CD8-positive, alpha-beta memory T cell (primary cell): ENCODE measurements at regions not wholly inside any gene's neighbourhood (a gene's known extent, or its start where the extent isn't known, plus 50 kb on each side); places are given as distances from the start of the nearest gene placed in this dataset.

Experiments
- CTCF ChIA-PET: fragments of 350-600 bp; sonication (Branson Sonifier 250); formaldehyde crosslinking; loops from one replicate; lab custom pipeline; 2021; ENCODE audit warnings: antibody characterized with exemption; lab: Charles Lee
- POLR2A ChIA-PET: fragments of 350-600 bp; sonication (Branson Sonifier 250); formaldehyde crosslinking; loops from one replicate; lab custom pipeline; 2021; ENCODE audit warnings: antibody characterized with exemption; lab: Charles Lee
- DNase-seq, 5 donors: peaks; one replicate each; pipeline versions ENCODE4 v3.0.0 to v3.0.0-alpha.2; 2020 to 2022; ENCODE audit warnings: mixed read lengths in 1 of 5
- H3K27ac ChIP-seq: one replicate; pipeline ENCODE4 v1.7.0; 2013; ENCODE audit warnings: low read depth, mild to moderate bottlenecking, low read length, moderate library complexity
- H3K27me3 ChIP-seq: 2 replicates; pipeline ENCODE4 v1.7.0; 2013; ENCODE audit warnings: low read length, mild to moderate bottlenecking; ENCODE audit not compliant: insufficient read depth, poor library complexity, severe bottlenecking
- H3K36me3 ChIP-seq: 2 replicates; pipeline ENCODE4 v1.7.0; 2013; ENCODE audit warnings: mild to moderate bottlenecking, low read length, moderate library complexity; ENCODE audit not compliant: insufficient read depth
- H3K4me1 ChIP-seq: 2 replicates; pipeline ENCODE4 v1.7.0; 2013; ENCODE audit warnings: mild to moderate bottlenecking, low read length, moderate library complexity; ENCODE audit not compliant: insufficient read depth
- H3K4me3 ChIP-seq: 2 replicates; pipeline ENCODE4 v1.7.0; 2013; ENCODE audit warnings: mild to moderate bottlenecking, low read length
- H3K9me3 ChIP-seq: 2 replicates; pipeline ENCODE4 v1.7.0; 2013; ENCODE audit warnings: mild to moderate bottlenecking, low read length
- H3K27ac Mint-ChIP-seq, 8 donors: one replicate each; pipeline ENCODE4 v1.8.0; 2020 to 2021; ENCODE audit warnings: mixed read lengths in 8 of 8, mild to moderate bottlenecking in 6 of 8, inconsistent platforms in 3 of 8, moderate library complexity in 3 of 8
- H3K27me3 Mint-ChIP-seq, 2 donors: one replicate each; pipeline ENCODE4 v1.8.0; 2020 to 2021; ENCODE audit warnings: mixed read lengths in 2 of 2, mild to moderate bottlenecking in 1 of 2, moderate library complexity in 1 of 2
- H3K36me3 Mint-ChIP-seq, 3 donors: one replicate each; pipeline ENCODE4 v1.8.0; 2020 to 2021; ENCODE audit warnings: mixed read lengths in 3 of 3, inconsistent platforms in 1 of 3, mild to moderate bottlenecking in 1 of 3
- H3K4me1 Mint-ChIP-seq, 3 donors: one replicate each; pipeline ENCODE4 v1.8.0; 2020 to 2021; ENCODE audit warnings: mixed read lengths in 3 of 3, inconsistent platforms in 1 of 3, mild to moderate bottlenecking in 1 of 3
- H3K4me3 Mint-ChIP-seq, 7 donors: one replicate each; pipeline ENCODE4 v1.8.0; 2020 to 2021; ENCODE audit warnings: mixed read lengths in 7 of 7, mild to moderate bottlenecking in 6 of 7, moderate library complexity in 4 of 7, inconsistent platforms in 2 of 7
- H3K9me3 Mint-ChIP-seq, 5 donors: one replicate each; pipeline ENCODE4 v1.8.0; 2020 to 2022; ENCODE audit warnings: mixed read lengths in 5 of 5, mild to moderate bottlenecking in 3 of 5, moderate library complexity in 2 of 5, inconsistent platforms in 1 of 5

DNA sequence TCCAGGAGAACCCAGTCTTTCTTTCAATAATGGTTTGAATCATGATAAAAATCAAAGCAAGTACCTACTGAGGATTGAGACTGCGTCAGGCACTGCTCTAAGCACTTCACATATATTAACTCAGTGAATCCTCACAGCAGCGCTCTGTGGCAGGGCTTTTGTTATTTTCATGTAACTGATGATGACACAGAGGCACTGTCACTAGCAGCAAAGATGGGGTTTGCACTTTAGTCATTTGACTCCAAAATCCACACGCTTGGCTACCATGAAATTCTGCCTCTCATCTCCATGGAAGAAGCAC lies 98.8 kb upstream of the GSC start:
- Histone ChIP-seq H3K4me1 (no peaks in the 10 kb centered on the region), H3K4me3 (no peak overlapping the region), H3K27ac (no peak overlapping the region), H3K27me3 (no peaks in the 10 kb centered on the region), H3K9me3 (no peaks in the 10 kb centered on the region), H3K36me3 (no peaks in the 10 kb centered on the region)
- no peaks in the 10 kb centered on the region for H3K36me3 Mint-ChIP-seq
- H3K27ac Mint-ChIP-seq = no peak overlapping the region
- no peak overlapping the region for H3K4me3 Mint-ChIP-seq
- ChIA-PET POLR2A (no interaction called here), CTCF (no interaction called here)
- no peaks in the 10 kb centered on the region for H3K4me1 Mint-ChIP-seq
- no peak for DNase-seq
- peaks cover 0 to 5% (median 0%) of the 10 kb centered on the region in 5 donors for H3K9me3 Mint-ChIP-seq
- H3K27me3 Mint-ChIP-seq = peaks cover 12 to 33% of the 10 kb centered on the region in 2 donors

- H3K36me3 ChIP-seq = no peaks in the 10 kb centered on the region
- H3K4me1 ChIP-seq = no peaks in the 10 kb centered on the region
- H3K27me3 ChIP-seq = no peaks in the 10 kb centered on the region
- ChIA-PET POLR2A (no interaction called here), CTCF (no interaction called here)
- no peak overlapping the region for H3K4me3 ChIP-seq
- Mint-ChIP-seq H3K4me3 (no peak overlapping the region), H3K27ac (peak overlapping the region in 1 of 8 donors; percentile 32), H3K27me3 (peaks cover 12 to 33% of the 10 kb centered on the region in 2 donors), H3K4me1 (no peaks in the 10 kb centered on the region), H3K36me3 (no peaks in the 10 kb centered on the region), H3K9me3 (peaks cover 0 to 5% (median 0%) of the 10 kb centered on the region in 5 donors)
- H3K27ac ChIP-seq = no peak overlapping the region
- no peaks in the 10 kb centered on the region for H3K9me3 ChIP-seq
- DNase-seq = no peak
These were observed 98.2 kb upstream of the GSC start for GRCh38 chr14:94867946-94868771.

DNA sequence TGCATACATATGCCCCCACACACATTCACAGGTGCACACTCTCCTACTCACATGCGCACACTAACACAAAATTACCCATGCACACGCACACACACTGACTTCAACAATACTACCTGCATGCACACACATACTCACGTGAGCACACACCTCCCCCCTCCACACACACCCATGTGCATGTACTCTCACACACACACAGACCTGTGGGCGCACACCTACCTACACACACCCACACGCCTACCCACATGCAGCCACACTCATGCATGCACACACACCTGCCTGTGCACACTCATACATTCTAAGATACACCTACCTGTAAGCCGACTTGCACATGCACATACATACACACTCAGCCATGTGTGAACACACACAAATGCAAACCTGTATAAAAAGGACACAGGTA lies 97.3 kb upstream of the GSC start:
- no peaks in the 10 kb centered on the region for H3K4me1 ChIP-seq
- DNase-seq = no peak
- Mint-ChIP-seq H3K4me3 (no peak overlapping the region), H3K27ac (no peak overlapping the region), H3K4me1 (no peaks in the 10 kb centered on the region), H3K9me3 (peaks cover 0 to 5% (median 0%) of the 10 kb centered on the region in 5 donors), H3K36me3 (no peaks in the 10 kb centered on the region), H3K27me3 (peaks cover 12 to 29% of the 10 kb centered on the region in 2 donors)
- H3K36me3 ChIP-seq = no peaks in the 10 kb centered on the region
- H3K4me3 ChIP-seq = no peak overlapping the region
- POLR2A ChIA-PET = no interaction called here
- no peaks in the 10 kb centered on the region for H3K27me3 ChIP-seq
- CTCF ChIA-PET = no interaction called here
- no peaks in the 10 kb centered on the region for H3K9me3 ChIP-seq
- H3K27ac ChIP-seq = no peak overlapping the region

- no peak for DNase-seq
- H3K4me3 ChIP-seq = no peak overlapping the region
- Mint-ChIP-seq H3K4me3 (peak overlapping the region in 1 of 7 donors; percentile 19), H3K9me3 (peaks cover 0 to 2% (median 0%) of the 10 kb centered on the region in 5 donors), H3K4me1 (no peaks in the 10 kb centered on the region), H3K36me3 (no peaks in the 10 kb centered on the region), H3K27ac (no peak overlapping the region), H3K27me3 (peaks cover 19 to 26% of the 10 kb centered on the region in 2 donors)
- H3K27me3 ChIP-seq = no peaks in the 10 kb centered on the region
- no peak overlapping the region for H3K27ac ChIP-seq
- H3K36me3 ChIP-seq = no peaks in the 10 kb centered on the region
- CTCF ChIA-PET = interaction anchor here (0.6 kb wide), 1 partner anchor 340 kb away, joined by 3 read pairs; no protein-coding TSS in a partner anchor
- POLR2A ChIA-PET = no interaction called here
- no peaks in the 10 kb centered on the region for H3K9me3 ChIP-seq
- H3K4me1 ChIP-seq = no peaks in the 10 kb centered on the region
These were observed 94.7 kb upstream of the GSC start for GRCh38 chr14:94864387-94865195.

DNA sequence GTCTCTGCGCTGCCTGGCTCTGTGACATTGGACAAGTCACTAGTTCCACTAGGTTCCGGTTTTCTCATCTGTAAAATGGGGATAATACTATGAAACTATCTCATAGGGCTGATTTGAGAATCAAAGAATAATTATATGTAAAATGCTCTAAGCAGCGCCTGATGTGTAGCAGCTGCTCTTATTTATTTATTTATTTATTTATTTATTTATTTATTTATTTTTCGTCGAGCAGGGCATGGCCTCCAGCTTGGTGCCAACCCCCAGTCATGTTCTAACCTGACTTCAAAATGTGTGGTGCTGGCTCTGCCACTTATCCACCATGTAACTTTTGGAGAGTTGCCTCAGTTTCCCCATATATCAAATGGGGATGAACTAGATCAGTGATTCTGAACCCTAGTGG lies 93.5 kb upstream of the GSC start:
- Histone ChIP-seq H3K9me3 (no peaks in the 10 kb centered on the region), H3K27ac (no peak overlapping the region), H3K27me3 (no peaks in the 10 kb centered on the region), H3K4me1 (no peaks in the 10 kb centered on the region), H3K4me3 (no peak overlapping the region), H3K36me3 (no peaks in the 10 kb centered on the region)
- no peak overlapping the region for H3K4me3 Mint-ChIP-seq
- no peaks in the 10 kb centered on the region for H3K4me1 Mint-ChIP-seq
- no peak overlapping the region for H3K27ac Mint-ChIP-seq
- peaks cover 19 to 23% of the 10 kb centered on the region in 2 donors for H3K27me3 Mint-ChIP-seq
- DNase-seq = no peak
- ChIA-PET POLR2A (no interaction called here), CTCF (no interaction called here)
- peaks cover 0 to 2% (median 0%) of the 10 kb centered on the region in 5 donors for H3K9me3 Mint-ChIP-seq
- no peaks in the 10 kb centered on the region for H3K36me3 Mint-ChIP-seq

DNA sequence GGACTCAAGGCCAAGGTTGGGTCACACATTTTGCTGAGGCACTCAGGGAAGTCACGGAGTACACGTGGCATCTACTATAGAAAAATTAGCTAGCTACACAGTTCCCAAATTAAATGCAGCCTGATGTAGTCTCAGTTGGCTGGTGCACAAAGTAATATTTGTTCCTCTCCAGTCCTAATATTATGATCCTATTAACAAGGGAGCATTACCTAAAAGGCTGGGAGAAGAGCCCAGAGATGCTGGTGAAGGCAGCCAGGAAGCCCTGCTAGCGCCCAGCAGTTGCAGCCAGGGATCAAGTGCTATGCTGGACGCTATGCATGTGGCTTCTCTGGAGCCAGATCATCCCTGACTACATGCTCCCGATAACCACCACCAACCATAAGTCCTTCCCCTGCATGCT lies 88.0 kb upstream of the GSC start:
- Mint-ChIP-seq H3K27me3 (peaks cover 12 to 16% of the 10 kb centered on the region in 2 donors), H3K9me3 (peaks cover 0 to 7% (median 6%) of the 10 kb centered on the region in 5 donors), H3K27ac (no peak overlapping the region), H3K36me3 (no peaks in the 10 kb centered on the region), H3K4me1 (no peaks in the 10 kb centered on the region), H3K4me3 (no peak overlapping the region)
- Histone ChIP-seq H3K27ac (no peak overlapping the region), H3K4me3 (no peak overlapping the region), H3K9me3 (no peaks in the 10 kb centered on the region), H3K36me3 (no peaks in the 10 kb centered on the region), H3K27me3 (no peaks in the 10 kb centered on the region), H3K4me1 (no peaks in the 10 kb centered on the region)
- POLR2A ChIA-PET = no interaction called here
- CTCF ChIA-PET = no interaction called here
- no peak for DNase-seq

GRCh38 chr14:94853920-94854319 lies 84.0 kb upstream of the GSC start:
- ChIA-PET CTCF (no interaction called here), POLR2A (no interaction called here)
- no peaks in the 10 kb centered on the region for H3K36me3 Mint-ChIP-seq
- H3K9me3 ChIP-seq = no peaks in the 10 kb centered on the region
- no peaks in the 10 kb centered on the region for H3K27me3 ChIP-seq
- no peak overlapping the region for H3K4me3 ChIP-seq
- no peak for DNase-seq
- H3K27ac Mint-ChIP-seq = no peak overlapping the region
- peaks cover 5 to 6% of the 10 kb centered on the region in 2 donors for H3K27me3 Mint-ChIP-seq
- no peaks in the 10 kb centered on the region for H3K4me1 ChIP-seq
- peaks cover 0 to 7% (median 6%) of the 10 kb centered on the region in 5 donors for H3K9me3 Mint-ChIP-seq
- H3K27ac ChIP-seq = no peak overlapping the region
- H3K36me3 ChIP-seq = no peaks in the 10 kb centered on the region
- H3K4me3 Mint-ChIP-seq = no peak overlapping the region
- H3K4me1 Mint-ChIP-seq = no peaks in the 10 kb centered on the region
